SK-N-SH treated with all-trans-retinoic acid at 6 μM for 48 hours (cell line): ENCODE measurements at regions not wholly inside any gene's neighbourhood (a gene's known extent, or its start where the extent isn't known, plus 50 kb on each side); places are given as distances from the start of the nearest gene placed in this dataset.
"Not testable (repeated sequence)": the region's sequence is repeated elsewhere in the genome, so short reads cannot be mapped to it uniquely, and the experiment has no call there.

Experiments
- ATAC-seq: fragments of 200-7000 bp; cut with Tn5 transposase; 3 replicates; pipeline ENCODE4 v1.9.1; 2020; ENCODE audit warnings: mild to moderate bottlenecking, moderate library complexity
- ARNTL ChIP-seq: fragments of 450-650 bp; formaldehyde crosslinking; IDR thresholded peaks from 2 replicates; pipeline ENCODE4 v1.5.0; 2020; ENCODE audit warnings: low read depth, mild to moderate bottlenecking, moderate library complexity, borderline replicate concordance
- CSDC2 ChIP-seq: fragments of 250-450 bp; sonication (Bioruptor Pico); IDR thresholded peaks from 2 replicates; pipeline ENCODE4 v1.5.0; 2020; ENCODE audit warnings: mild to moderate bottlenecking, moderate library complexity
- ESRRG ChIP-seq: fragments of 250-450 bp; sonication (Bioruptor Pico); IDR thresholded peaks from 2 replicates; pipeline ENCODE4 v1.6.1; 2021; ENCODE audit warnings: mild to moderate bottlenecking
- PATZ1 ChIP-seq: fragments of 250-450 bp; sonication (Bioruptor Pico); IDR thresholded peaks from 2 replicates; pipeline ENCODE4 v1.8.0; 2020; ENCODE audit warnings: mild to moderate bottlenecking, moderate library complexity, borderline replicate concordance
- POU6F1 ChIP-seq: fragments of 250-450 bp; sonication (Bioruptor Pico); IDR thresholded peaks from 2 replicates; pipeline ENCODE4 v1.8.0; 2021; ENCODE audit warnings: low read depth, mild to moderate bottlenecking, moderate library complexity, borderline replicate concordance
- PPARA ChIP-seq: fragments of 250-450 bp; sonication (Bioruptor Pico); IDR thresholded peaks from 2 replicates; pipeline ENCODE4 v1.5.0; 2020; ENCODE audit warnings: mild to moderate bottlenecking, borderline replicate concordance
- RARB ChIP-seq: fragments of 250-450 bp; sonication (Bioruptor Pico); IDR thresholded peaks from 2 replicates; pipeline ENCODE4 v1.8.0; 2021; ENCODE audit warnings: mild to moderate bottlenecking, moderate library complexity
- SNAI2 ChIP-seq: fragments of 250-450 bp; sonication (Bioruptor Pico); IDR thresholded peaks from 2 replicates; pipeline ENCODE4 v1.5.0; 2020; ENCODE audit warnings: mild to moderate bottlenecking, moderate library complexity
- TCF4 ChIP-seq: fragments of 250-450 bp; sonication (Bioruptor Pico); IDR thresholded peaks from 2 replicates; pipeline ENCODE4 v1.8.0; 2021; ENCODE audit warnings: mild to moderate bottlenecking, moderate library complexity, borderline replicate concordance
- TOX ChIP-seq: fragments of 250-450 bp; sonication (Bioruptor Pico); IDR thresholded peaks from 2 replicates; pipeline ENCODE4 v1.8.0; 2021; ENCODE audit warnings: mild to moderate bottlenecking, moderate library complexity, borderline replicate concordance
- TSHZ2 ChIP-seq: fragments of 250-450 bp; sonication (Bioruptor Pico); IDR thresholded peaks from 2 replicates; pipeline ENCODE4 v1.5.0; 2020; ENCODE audit warnings: mild to moderate bottlenecking, moderate library complexity
- ZC3H10 ChIP-seq: fragments of 250-450 bp; sonication (Bioruptor Pico); IDR thresholded peaks from 2 replicates; pipeline ENCODE4 v1.5.1; 2021; ENCODE audit warnings: mild to moderate bottlenecking, moderate library complexity
- ZFP3 ChIP-seq: fragments of 250-450 bp; sonication (Bioruptor Pico); IDR thresholded peaks from 2 replicates; pipeline ENCODE4 v1.5.0; 2020; ENCODE audit warnings: mild to moderate bottlenecking, moderate library complexity
- ZFP30 ChIP-seq: fragments of 450-650 bp; formaldehyde crosslinking; IDR thresholded peaks from 2 replicates; pipeline ENCODE4 v1.5.0; 2022; ENCODE audit warnings: mild to moderate bottlenecking, moderate library complexity
- ZNF70 ChIP-seq: fragments of 450-650 bp; formaldehyde crosslinking; IDR thresholded peaks from 2 replicates; pipeline ENCODE4 v1.5.0; 2020; ENCODE audit warnings: mild to moderate bottlenecking, moderate library complexity
- TF ChIP-seq, protein P1 (sequence below): fragments of 250-450 bp; sonication (Bioruptor Pico); IDR thresholded peaks from 2 replicates; pipeline ENCODE4 v1.5.1; 2020; ENCODE audit warnings: low read depth, mild to moderate bottlenecking, moderate library complexity

DNA sequence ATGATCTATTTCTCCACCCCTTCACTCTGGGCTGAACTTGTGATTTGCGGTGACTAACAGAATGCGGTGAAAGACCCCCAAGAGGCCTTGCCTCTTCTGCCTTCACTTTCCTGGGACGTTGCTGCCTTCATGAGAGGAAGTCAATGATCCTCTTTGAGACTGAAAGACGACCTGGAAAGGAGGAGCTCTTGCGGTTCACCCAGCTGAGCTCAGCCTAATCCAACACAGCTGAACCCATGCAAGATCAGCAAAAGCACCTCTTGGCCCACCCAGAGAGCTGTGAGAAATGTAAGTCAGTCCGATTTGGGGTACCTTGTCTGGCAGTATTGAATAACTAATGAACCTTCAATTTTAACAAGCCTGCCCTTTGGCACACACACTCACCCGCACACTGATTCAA lies 767.4 kb upstream of the TPTE start:
- TF ChIP-seq PATZ1 (CRISPR knock-in tag) = no peak
- TF ChIP-seq TSHZ2 (CRISPR knock-in tag) = no peak
- TF ChIP-seq, protein P1, sequence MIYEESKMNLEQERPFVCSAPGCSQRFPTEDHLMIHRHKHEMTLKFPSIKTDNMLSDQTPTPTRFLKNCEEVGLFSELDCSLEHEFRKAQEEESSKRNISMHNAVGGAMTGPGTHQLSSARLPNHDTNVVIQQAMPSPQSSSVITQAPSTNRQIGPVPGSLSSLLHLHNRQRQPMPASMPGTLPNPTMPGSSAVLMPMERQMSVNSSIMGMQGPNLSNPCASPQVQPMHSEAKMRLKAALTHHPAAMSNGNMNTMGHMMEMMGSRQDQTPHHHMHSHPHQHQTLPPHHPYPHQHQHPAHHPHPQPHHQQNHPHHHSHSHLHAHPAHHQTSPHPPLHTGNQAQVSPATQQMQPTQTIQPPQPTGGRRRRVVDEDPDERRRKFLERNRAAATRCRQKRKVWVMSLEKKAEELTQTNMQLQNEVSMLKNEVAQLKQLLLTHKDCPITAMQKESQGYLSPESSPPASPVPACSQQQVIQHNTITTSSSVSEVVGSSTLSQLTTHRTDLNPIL (CRISPR knock-in tag) = no peak
- TF ChIP-seq ZNF70 = no peak
- no peak for TF ChIP-seq ARNTL (CRISPR knock-in tag)
- no peak for TF ChIP-seq CSDC2 (CRISPR knock-in tag)

GRCh38 chr21:9754434-9754833 lies 766.9 kb upstream of the TPTE start:
- not testable (repeated sequence) for ATAC-seq

More for the DNA sequence above, 767.4 kb upstream of the TPTE start:
- ATAC-seq = no peak

DNA sequence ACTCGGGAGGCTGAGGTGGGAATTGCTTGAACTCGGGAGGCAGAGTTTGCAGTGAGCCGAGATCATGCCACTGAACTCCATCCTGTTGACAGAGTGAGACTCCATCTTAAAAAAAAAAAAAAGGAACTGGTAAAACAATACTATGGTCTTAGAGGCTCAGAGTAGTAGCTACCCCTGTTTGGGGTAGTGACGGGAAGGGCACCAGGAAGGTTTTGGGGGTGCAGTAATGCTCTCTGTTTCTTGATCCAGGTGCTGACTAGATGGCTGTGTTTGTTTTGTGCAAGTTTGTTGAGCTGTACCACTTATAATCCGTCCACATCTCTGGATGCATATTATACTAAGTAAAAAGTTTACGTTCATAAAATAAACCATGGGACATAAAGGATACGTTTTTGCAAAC lies 765.8 kb upstream of the TPTE start:
- TF ChIP-seq PPARA (no peak), ARNTL (CRISPR knock-in tag) (no peak), POU6F1 (CRISPR knock-in tag) (no peak), ZFP30 (CRISPR knock-in tag) (no peak), ZC3H10 (CRISPR knock-in tag) (no peak), PATZ1 (CRISPR knock-in tag) (no peak), RARB (CRISPR knock-in tag) (no peak), ZNF70 (no peak), SNAI2 (no peak), TSHZ2 (CRISPR knock-in tag) (no peak), ESRRG (no peak), TOX (CRISPR knock-in tag) (no peak), ZFP3 (CRISPR knock-in tag) (no peak), CSDC2 (CRISPR knock-in tag) (no peak), TCF4 (CRISPR knock-in tag) (no peak)
- no peak for ATAC-seq
